ENCODE measurements at regions not wholly inside any gene's neighbourhood (a gene's known extent, or its start where the extent isn't known, plus 50 kb on each side); places are given as distances from the start of the nearest gene placed in this dataset.
"Not testable (repeated sequence)": the region's sequence is repeated elsewhere in the genome, so short reads cannot be mapped to it uniquely, and the experiment has no call there.

GRCh38 chr5:25006734-25007133 lies 362.0 kb upstream of the CDH10 start:
- intact Hi-C loops (cut with micrococcal nuclease): no loop called here
- H3K36me3 Mint-ChIP-seq (ENCODE audit: low read depth): no peaks in the 10 kb centered on the region
- peaks cover 13% of the 10 kb centered on the region for H3K9me3 Mint-ChIP-seq
- CTCF ChIA-PET: no interaction called here
- H3K27me3 Mint-ChIP-seq (ENCODE audit: low read depth): no peaks in the 10 kb centered on the region
- no peak overlapping the region for H3K4me3 Mint-ChIP-seq
- no peak for DNase-seq
- H3K27ac Mint-ChIP-seq: no peak overlapping the region
- H3K4me1 Mint-ChIP-seq (ENCODE audit: low read depth): no peaks in the 10 kb centered on the region

GRCh38 chr5:25006237-25006636 lies 361.5 kb upstream of the CDH10 start:
- Mint-ChIP-seq H3K27me3 (ENCODE audit: low read depth) (no peaks in the 10 kb centered on the region), H3K9me3 (peaks cover 13% of the 10 kb centered on the region), H3K4me1 (ENCODE audit: low read depth) (no peaks in the 10 kb centered on the region), H3K36me3 (ENCODE audit: low read depth) (no peaks in the 10 kb centered on the region), H3K27ac (no peak overlapping the region), H3K4me3 (no peak overlapping the region)
- no peak for DNase-seq
- intact Hi-C loops (cut with micrococcal nuclease): no loop called here
- CTCF ChIA-PET: no interaction called here

- DNase-seq: no peak
- no peak overlapping the region for H3K27ac Mint-ChIP-seq
- H3K4me3 Mint-ChIP-seq: no peak overlapping the region
- intact Hi-C loops (cut with micrococcal nuclease): no loop called here
- CTCF ChIA-PET: no interaction called here
- H3K27me3 Mint-ChIP-seq (ENCODE audit: low read depth): no peaks in the 10 kb centered on the region
- peaks cover 11% of the 10 kb centered on the region for H3K9me3 Mint-ChIP-seq
- no peaks in the 10 kb centered on the region for H3K36me3 Mint-ChIP-seq (ENCODE audit: low read depth)
- no peaks in the 10 kb centered on the region for H3K4me1 Mint-ChIP-seq (ENCODE audit: low read depth)
Observed at GRCh38 chr5:25005431-25005830, 360.7 kb upstream of the CDH10 start.

GRCh38 chr5:25002371-25002770 lies 357.6 kb upstream of the CDH10 start:
- H3K9me3 Mint-ChIP-seq: peaks cover 13% of the 10 kb centered on the region
- CTCF ChIA-PET: no interaction called here
- H3K36me3 Mint-ChIP-seq (ENCODE audit: low read depth): no peaks in the 10 kb centered on the region
- no peaks in the 10 kb centered on the region for H3K27me3 Mint-ChIP-seq (ENCODE audit: low read depth)
- no peak for DNase-seq
- intact Hi-C loops (cut with micrococcal nuclease): no loop called here
- H3K4me1 Mint-ChIP-seq (ENCODE audit: low read depth): no peaks in the 10 kb centered on the region
- no peak overlapping the region for H3K4me3 Mint-ChIP-seq
- no peak overlapping the region for H3K27ac Mint-ChIP-seq

- no peak for DNase-seq
- Mint-ChIP-seq H3K4me1 (ENCODE audit: low read depth) (no peaks in the 10 kb centered on the region), H3K27me3 (ENCODE audit: low read depth) (no peaks in the 10 kb centered on the region), H3K9me3 (peaks cover 17% of the 10 kb centered on the region), H3K27ac (no peak overlapping the region), H3K36me3 (ENCODE audit: low read depth) (no peaks in the 10 kb centered on the region), H3K4me3 (no peak overlapping the region)
- CTCF ChIA-PET: no interaction called here
- intact Hi-C loops (cut with micrococcal nuclease): no loop called here
Observed at GRCh38 chr5:24999732-25000131, 355.0 kb upstream of the CDH10 start.

GRCh38 chr5:24998641-24999040 lies 353.9 kb upstream of the CDH10 start:
- Mint-ChIP-seq H3K36me3 (ENCODE audit: low read depth) (no peaks in the 10 kb centered on the region), H3K4me1 (ENCODE audit: low read depth) (no peaks in the 10 kb centered on the region), H3K4me3 (no peak overlapping the region), H3K27me3 (ENCODE audit: low read depth) (no peaks in the 10 kb centered on the region), H3K27ac (no peak overlapping the region), H3K9me3 (peaks cover 23% of the 10 kb centered on the region)
- DNase-seq: no peak
- CTCF ChIA-PET: no interaction called here
- intact Hi-C loops (cut with micrococcal nuclease): no loop called here

- no peak overlapping the region for H3K27ac Mint-ChIP-seq
- CTCF ChIA-PET: no interaction called here
- no peaks in the 10 kb centered on the region for H3K27me3 Mint-ChIP-seq (ENCODE audit: low read depth)
- no peak overlapping the region for H3K4me3 Mint-ChIP-seq
- DNase-seq: no peak
- H3K36me3 Mint-ChIP-seq (ENCODE audit: low read depth): no peaks in the 10 kb centered on the region
- no peaks in the 10 kb centered on the region for H3K4me1 Mint-ChIP-seq (ENCODE audit: low read depth)
- H3K9me3 Mint-ChIP-seq: peaks cover 9% of the 10 kb centered on the region
- intact Hi-C loops (cut with micrococcal nuclease): no loop called here
Observed at GRCh38 chr5:24986326-24986725, 341.5 kb upstream of the CDH10 start.

- H3K27ac Mint-ChIP-seq; H3K36me3 Mint-ChIP-seq (ENCODE audit: low read depth); H3K4me3 Mint-ChIP-seq; intact Hi-C loops (cut with micrococcal nuclease); DNase-seq; H3K27me3 Mint-ChIP-seq (ENCODE audit: low read depth); H3K4me1 Mint-ChIP-seq (ENCODE audit: low read depth); CTCF ChIA-PET: not testable (repeated sequence)
- peaks cover 24% of the 10 kb centered on the region for H3K9me3 Mint-ChIP-seq
Observed at GRCh38 chr5:24978552-24978951, 333.8 kb upstream of the CDH10 start.

- H3K4me3 Mint-ChIP-seq: no peak overlapping the region
- no peak for DNase-seq
- H3K27ac Mint-ChIP-seq: no peak overlapping the region
- CTCF ChIA-PET: no interaction called here
- no peaks in the 10 kb centered on the region for H3K27me3 Mint-ChIP-seq (ENCODE audit: low read depth)
- intact Hi-C loops (cut with micrococcal nuclease): no loop called here
- no peaks in the 10 kb centered on the region for H3K4me1 Mint-ChIP-seq (ENCODE audit: low read depth)
- H3K9me3 Mint-ChIP-seq: no peaks in the 10 kb centered on the region
- no peaks in the 10 kb centered on the region for H3K36me3 Mint-ChIP-seq (ENCODE audit: low read depth)
Observed at GRCh38 chr5:24963611-24964010, 318.8 kb upstream of the CDH10 start.

GRCh38 chr5:24923400-24923799 lies 278.6 kb upstream of the CDH10 start:
- Mint-ChIP-seq H3K36me3 (ENCODE audit: low read depth) (no peaks in the 10 kb centered on the region), H3K9me3 (peaks cover 19% of the 10 kb centered on the region), H3K27ac (no peak overlapping the region), H3K27me3 (ENCODE audit: low read depth) (no peaks in the 10 kb centered on the region), H3K4me3 (no peak overlapping the region), H3K4me1 (ENCODE audit: low read depth) (no peaks in the 10 kb centered on the region)
- no peak for DNase-seq
- intact Hi-C loops (cut with micrococcal nuclease): no loop called here
- CTCF ChIA-PET: no interaction called here

- H3K27me3 Mint-ChIP-seq (ENCODE audit: low read depth): no peaks in the 10 kb centered on the region
- CTCF ChIA-PET: no interaction called here
- intact Hi-C loops (cut with micrococcal nuclease): no loop called here
- no peak for DNase-seq
- no peaks in the 10 kb centered on the region for H3K36me3 Mint-ChIP-seq (ENCODE audit: low read depth)
- no peak overlapping the region for H3K27ac Mint-ChIP-seq
- peaks cover 16% of the 10 kb centered on the region for H3K9me3 Mint-ChIP-seq
- no peaks in the 10 kb centered on the region for H3K4me1 Mint-ChIP-seq (ENCODE audit: low read depth)
- no peak overlapping the region for H3K4me3 Mint-ChIP-seq
Observed at GRCh38 chr5:24918676-24919075, 273.9 kb upstream of the CDH10 start.

GRCh38 chr5:24916863-24917262 lies 272.1 kb upstream of the CDH10 start:
- H3K27ac Mint-ChIP-seq: no peak overlapping the region
- no peak overlapping the region for H3K4me3 Mint-ChIP-seq
- CTCF ChIA-PET: no interaction called here
- no peak for DNase-seq
- no peaks in the 10 kb centered on the region for H3K4me1 Mint-ChIP-seq (ENCODE audit: low read depth)
- H3K36me3 Mint-ChIP-seq (ENCODE audit: low read depth): no peaks in the 10 kb centered on the region
- no peaks in the 10 kb centered on the region for H3K27me3 Mint-ChIP-seq (ENCODE audit: low read depth)
- intact Hi-C loops (cut with micrococcal nuclease): no loop called here
- H3K9me3 Mint-ChIP-seq: peaks cover 13% of the 10 kb centered on the region

GRCh38 chr5:24909210-24909609 lies 264.4 kb upstream of the CDH10 start:
- Mint-ChIP-seq H3K4me3 (no peak overlapping the region), H3K27me3 (ENCODE audit: low read depth) (no peaks in the 10 kb centered on the region), H3K4me1 (ENCODE audit: low read depth) (no peaks in the 10 kb centered on the region), H3K9me3 (peaks cover 5% of the 10 kb centered on the region), H3K36me3 (ENCODE audit: low read depth) (no peaks in the 10 kb centered on the region), H3K27ac (no peak overlapping the region)
- intact Hi-C loops (cut with micrococcal nuclease): no loop called here
- DNase-seq: no peak
- CTCF ChIA-PET: no interaction called here

GRCh38 chr5:24906689-24907088 lies 261.9 kb upstream of the CDH10 start:
- no peaks in the 10 kb centered on the region for H3K27me3 Mint-ChIP-seq (ENCODE audit: low read depth)
- H3K36me3 Mint-ChIP-seq (ENCODE audit: low read depth): no peaks in the 10 kb centered on the region
- no peak overlapping the region for H3K27ac Mint-ChIP-seq
- no peak for DNase-seq
- no peak overlapping the region for H3K4me3 Mint-ChIP-seq
- peaks cover 5% of the 10 kb centered on the region for H3K9me3 Mint-ChIP-seq
- intact Hi-C loops (cut with micrococcal nuclease): no loop called here
- H3K4me1 Mint-ChIP-seq (ENCODE audit: low read depth): no peaks in the 10 kb centered on the region
- CTCF ChIA-PET: no interaction called here

Data from activated naive CD4-positive, alpha-beta T cell treated with anti-CD3 and anti-CD28 coated beads for 36 hours (primary cell).